Caco-2 (cell line): ENCODE measurements at regions not wholly inside any gene's neighbourhood (a gene's known extent, or its start where the extent isn't known, plus 50 kb on each side); places are given as distances from the start of the nearest gene placed in this dataset.

Experiments
- BruUV-seq: library from RNA; stranded (reverse); fragments of 400-500 nt; replicated peaks from 2 replicates; lab custom pipeline; 2021; lab: Mats Ljungman, UMichigan
- CTCF ChIA-PET: fragments of 300-600 bp; sonication (Branson Sonifier 250); formaldehyde crosslinking; loops from one replicate; lab custom pipeline; 2022; ENCODE audit warnings: antibody characterized with exemption; lab: Charles Lee
- POLR2A ChIA-PET: fragments of 300-600 bp; sonication (Branson Sonifier 250); formaldehyde crosslinking; loops from one replicate; lab custom pipeline; 2022; ENCODE audit warnings: antibody characterized with exemption; lab: Charles Lee
- DNase-seq, 2 experiments: peaks; one replicate each; pipeline versions ENCODE4 v3.0.0 to v3.0.0-alpha.2; 2020 to 2022
- H3K27me3 ChIP-seq: replicated peaks from 2 replicates; pipeline ENCODE4 v1.6.0; 2011; ENCODE audit warnings: low read length; ENCODE audit not compliant: control insufficient read depth, insufficient read depth
- H3K36me3 ChIP-seq: 2 replicates; pipeline ENCODE4 v1.5.1; 2011; ENCODE audit warnings: low read length; ENCODE audit not compliant: control insufficient read depth, insufficient read depth
- H3K4me1 ChIP-seq: fragments of 250-450 bp; sonication (Bioruptor Pico); 2 replicates; pipeline ENCODE4 v1.5.1; 2020; ENCODE audit warnings: mild to moderate bottlenecking
- H3K4me3 ChIP-seq: 2 replicates; pipeline ENCODE4 v1.5.1; 2011; ENCODE audit warnings: low read depth, mild to moderate bottlenecking, control low read depth, low read length
- H3K9me3 ChIP-seq: fragments of 250-450 bp; sonication (Bioruptor Pico); 2 replicates; pipeline ENCODE4 v1.5.1; 2020; ENCODE audit warnings: mild to moderate bottlenecking, moderate library complexity
- H3K27ac Mint-ChIP-seq: one replicate; pipeline ENCODE4 v1.8.0; 2022; ENCODE audit warnings: mixed read lengths; ENCODE audit not compliant: unreplicated experiment
- H3K27me3 Mint-ChIP-seq: one replicate; pipeline ENCODE4 v1.8.0; 2022; ENCODE audit warnings: mixed read lengths; ENCODE audit not compliant: insufficient read depth, unreplicated experiment
- H3K36me3 Mint-ChIP-seq: one replicate; pipeline ENCODE4 v1.8.0; 2022; ENCODE audit warnings: mild to moderate bottlenecking, mixed read lengths; ENCODE audit not compliant: insufficient read depth, unreplicated experiment
- H3K4me1 Mint-ChIP-seq: one replicate; pipeline ENCODE4 v1.8.0; 2022; ENCODE audit warnings: low read depth, mixed read lengths; ENCODE audit not compliant: unreplicated experiment
- H3K4me3 Mint-ChIP-seq: one replicate; pipeline ENCODE4 v1.8.0; 2022; ENCODE audit warnings: mild to moderate bottlenecking, moderate library complexity, mixed read lengths; ENCODE audit not compliant: unreplicated experiment
- H3K9me3 Mint-ChIP-seq: one replicate; pipeline ENCODE4 v1.8.0; 2022; ENCODE audit warnings: mixed read lengths; ENCODE audit not compliant: unreplicated experiment
- intact Hi-C: fragments of 100-400 bp; cut with micrococcal nuclease; formaldehyde crosslinking; loops from one replicate; pipeline ENCODE4 v1.10.0; 2022; ENCODE audit not compliant: unreplicated experiment
- TF ChIP-seq, protein P1 (sequence below), 2 experiments: fragments of 200-600 bp in 1 of 2; IDR thresholded peaks; 1 replicate in 1 of 2; 2 replicates in 1 of 2; pipeline versions ENCODE4 v1.5.1 to v1.8.0; 2011 to 2022; ENCODE audit warnings: antibody characterized with exemption in 1 of 2, control low read depth in 1 of 2, inconsistent platforms in 1 of 2, low read depth in 1 of 2, low read length in 1 of 2, mild to moderate bottlenecking in 1 of 2, moderate library complexity in 1 of 2; ENCODE audit not compliant: insufficient read depth in 1 of 2, severe bottlenecking in 1 of 2, unreplicated experiment in 1 of 2

DNA sequence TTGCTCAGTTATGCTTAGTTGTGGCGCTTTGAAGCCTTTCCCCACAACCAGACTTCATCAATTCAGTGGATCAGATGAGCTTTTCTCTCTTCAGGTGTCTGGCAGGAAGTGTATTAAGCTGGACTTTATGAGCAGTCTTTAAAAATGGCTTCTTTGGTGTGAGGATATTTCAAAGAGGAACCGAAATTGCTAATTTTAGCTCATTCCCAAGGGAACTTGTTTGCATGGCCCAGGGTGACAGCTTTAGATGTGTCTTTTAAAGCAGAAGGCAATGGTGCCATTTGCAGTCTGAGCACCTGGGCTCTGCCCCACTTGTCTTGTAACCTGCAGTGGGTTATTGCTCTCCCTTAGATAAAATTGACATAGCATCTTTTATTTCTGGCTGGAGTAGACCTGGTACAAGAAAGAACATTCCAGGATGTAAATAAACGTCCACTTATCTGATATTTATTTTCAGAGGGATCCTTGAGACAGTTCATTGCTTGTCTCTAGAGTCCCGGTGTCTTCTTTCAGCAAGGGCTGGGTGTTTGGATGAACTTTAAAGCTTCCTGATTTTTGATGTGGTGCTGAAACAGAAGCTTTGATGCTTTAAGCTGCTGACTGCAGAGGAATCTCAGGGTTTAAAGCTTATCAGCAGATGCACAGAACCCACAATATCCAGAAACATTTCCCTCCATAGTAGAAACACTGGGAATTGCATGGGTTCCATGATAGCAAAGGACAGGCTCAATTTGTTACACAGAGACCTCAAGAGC lies 241.7 kb downstream of the ADGRL2 start:
- ChIA-PET POLR2A (no interaction called here), CTCF (no interaction called here)
- Mint-ChIP-seq H3K36me3 (no peaks in the 10 kb centered on the region), H3K27me3 (peaks cover 15% of the 10 kb centered on the region), H3K9me3 (no peaks in the 10 kb centered on the region), H3K27ac (no peak overlapping the region), H3K4me1 (no peaks in the 10 kb centered on the region), H3K4me3 (no peak overlapping the region)
- DNase-seq, result no peak
- intact Hi-C loops, result no loop called here
- Histone ChIP-seq H3K4me3 (no peak overlapping the region), H3K9me3 (no peaks in the 10 kb centered on the region), H3K27me3 (no peaks in the 10 kb centered on the region), H3K4me1 (no peaks in the 10 kb centered on the region), H3K36me3 (no peaks in the 10 kb centered on the region)
- TF ChIP-seq, protein P1, sequence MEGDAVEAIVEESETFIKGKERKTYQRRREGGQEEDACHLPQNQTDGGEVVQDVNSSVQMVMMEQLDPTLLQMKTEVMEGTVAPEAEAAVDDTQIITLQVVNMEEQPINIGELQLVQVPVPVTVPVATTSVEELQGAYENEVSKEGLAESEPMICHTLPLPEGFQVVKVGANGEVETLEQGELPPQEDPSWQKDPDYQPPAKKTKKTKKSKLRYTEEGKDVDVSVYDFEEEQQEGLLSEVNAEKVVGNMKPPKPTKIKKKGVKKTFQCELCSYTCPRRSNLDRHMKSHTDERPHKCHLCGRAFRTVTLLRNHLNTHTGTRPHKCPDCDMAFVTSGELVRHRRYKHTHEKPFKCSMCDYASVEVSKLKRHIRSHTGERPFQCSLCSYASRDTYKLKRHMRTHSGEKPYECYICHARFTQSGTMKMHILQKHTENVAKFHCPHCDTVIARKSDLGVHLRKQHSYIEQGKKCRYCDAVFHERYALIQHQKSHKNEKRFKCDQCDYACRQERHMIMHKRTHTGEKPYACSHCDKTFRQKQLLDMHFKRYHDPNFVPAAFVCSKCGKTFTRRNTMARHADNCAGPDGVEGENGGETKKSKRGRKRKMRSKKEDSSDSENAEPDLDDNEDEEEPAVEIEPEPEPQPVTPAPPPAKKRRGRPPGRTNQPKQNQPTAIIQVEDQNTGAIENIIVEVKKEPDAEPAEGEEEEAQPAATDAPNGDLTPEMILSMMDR (IDR thresholded peaks at IDR 0.05; ENCODE audit: insufficient read depth in 1 of 2, low read depth in 1 of 2, low read length in 1 of 2, severe bottlenecking in 1 of 2, unreplicated experiment in 1 of 2), result no peak
- BruUV-seq, result no TSS peak
